ENCODE measurements at regions not wholly inside any gene's neighbourhood (a gene's known extent, or its start where the extent isn't known, plus 50 kb on each side); places are given as distances from the start of the nearest gene placed in this dataset.

- intact Hi-C loops (cut with DNase I; ENCODE audit: low total_unique reads), result no loop called here
- no peak for ATAC-seq
- Histone ChIP-seq H3K27ac (no peak overlapping the region), H3K36me3 (no peaks in the 10 kb centered on the region), H3K27me3 (no peaks in the 10 kb centered on the region), H3K4me3 (no peak overlapping the region), H3K4me1 (no peaks in the 10 kb centered on the region), H3K9me3 (no peaks in the 10 kb centered on the region)
- DNase-seq, result no peak
- TF ChIP-seq CTCF (IDR thresholded peaks at IDR 0.05 in 4 of 5, conservative IDR thresholded peaks at IDR 0.05 in 1 of 5) (no peak), POLR2A (IDR thresholded peaks at IDR 0.05) (no peak)
- in situ Hi-C loops (cut with MboI; ENCODE audit: low sequenced_read_pairs in 4 of 4), result no loop called here
Measured at GRCh38 chr11:81007046-81007445, 1566.2 kb upstream of the TENM4 start.

- in situ Hi-C loops (cut with MboI; ENCODE audit: low sequenced_read_pairs in 4 of 4), result no loop called here
- ATAC-seq, result no peak
Measured at GRCh38 chr11:81005595-81005994, 1564.8 kb upstream of the TENM4 start.

GRCh38 chr11:81004576-81004975 is 1563.7 kb upstream of the TENM4 start:
- ATAC-seq (no peak), DNase-seq (no peak)
- Histone ChIP-seq H3K9me3 (no peaks in the 10 kb centered on the region), H3K27me3 (no peaks in the 10 kb centered on the region), H3K4me1 (no peaks in the 10 kb centered on the region), H3K27ac (no peak overlapping the region), H3K36me3 (no peaks in the 10 kb centered on the region), H3K4me3 (no peak overlapping the region)
- in situ Hi-C loops (cut with MboI; ENCODE audit: low sequenced_read_pairs in 4 of 4), result no loop called here
- intact Hi-C loops (cut with DNase I; ENCODE audit: low total_unique reads), result no loop called here
- TF ChIP-seq CTCF (IDR thresholded peaks at IDR 0.05 in 4 of 5, conservative IDR thresholded peaks at IDR 0.05 in 1 of 5), result no peak
- TF ChIP-seq POLR2A (IDR thresholded peaks at IDR 0.05), result no peak

More at GRCh38 chr11:81005595-81005994, 1564.8 kb upstream of the TENM4 start:
- intact Hi-C loops (cut with DNase I; ENCODE audit: low total_unique reads), result no loop called here
- Histone ChIP-seq H3K36me3 (no peaks in the 10 kb centered on the region), H3K9me3 (no peaks in the 10 kb centered on the region), H3K27ac (no peak overlapping the region), H3K4me1 (no peaks in the 10 kb centered on the region), H3K27me3 (no peaks in the 10 kb centered on the region), H3K4me3 (no peak overlapping the region)
- no peak for TF ChIP-seq CTCF (IDR thresholded peaks at IDR 0.05 in 4 of 5, conservative IDR thresholded peaks at IDR 0.05 in 1 of 5)
- TF ChIP-seq POLR2A (IDR thresholded peaks at IDR 0.05), result no peak
- no peak for DNase-seq

- H3K4me3 ChIP-seq, result no peak overlapping the region
- H3K4me1 ChIP-seq, result no peaks in the 10 kb centered on the region
- H3K36me3 ChIP-seq, result no peaks in the 10 kb centered on the region
- no peak overlapping the region for H3K27ac ChIP-seq
- intact Hi-C loops (cut with DNase I; ENCODE audit: low total_unique reads) (no loop called here), in situ Hi-C loops (cut with MboI; ENCODE audit: low sequenced_read_pairs in 4 of 4) (no loop called here)
- TF ChIP-seq CTCF (IDR thresholded peaks at IDR 0.05 in 4 of 5, conservative IDR thresholded peaks at IDR 0.05 in 1 of 5), result no peak
- no peaks in the 10 kb centered on the region for H3K9me3 ChIP-seq
- ATAC-seq (no peak), DNase-seq (no peak)
- H3K27me3 ChIP-seq, result no peaks in the 10 kb centered on the region
Measured at GRCh38 chr11:81002374-81002773, 1561.5 kb upstream of the TENM4 start.

- H3K4me1 ChIP-seq, result no peaks in the 10 kb centered on the region
- no peaks in the 10 kb centered on the region for H3K36me3 ChIP-seq
- no peaks in the 10 kb centered on the region for H3K27me3 ChIP-seq
- no peaks in the 10 kb centered on the region for H3K9me3 ChIP-seq
- no peak overlapping the region for H3K4me3 ChIP-seq
- no peak for ATAC-seq
- TF ChIP-seq CTCF (IDR thresholded peaks at IDR 0.05 in 4 of 5, conservative IDR thresholded peaks at IDR 0.05 in 1 of 5) (no peak), POLR2A (IDR thresholded peaks at IDR 0.05) (no peak)
- intact Hi-C loops (cut with DNase I; ENCODE audit: low total_unique reads), result no loop called here
- H3K27ac ChIP-seq, result no peak overlapping the region
- in situ Hi-C loops (cut with MboI; ENCODE audit: low sequenced_read_pairs in 4 of 4), result no loop called here
- no peak for DNase-seq
Measured at GRCh38 chr11:81000735-81001134, 1559.9 kb upstream of the TENM4 start.

Measured in gastrocnemius medialis (tissue), 4 donors.